CD14-positive monocyte (primary cell): ENCODE measurements at regions not wholly inside any gene's neighbourhood (a gene's known extent, or its start where the extent isn't known, plus 50 kb on each side); places are given as distances from the start of the nearest gene placed in this dataset.

Experiments used
- DNase-seq, 3 donors: peaks; one replicate each; pipeline ENCODE4 v3.0.0-alpha.2; 2011 to 2022
- H2AFZ ChIP-seq: 2 replicates; pipeline ENCODE4 v1.6.0; 2012; ENCODE audit warnings: mild to moderate bottlenecking, low read depth, low read length, inconsistent platforms; ENCODE audit not compliant: insufficient read depth, poor library complexity, severe bottlenecking
- H3K27ac ChIP-seq, 2 donors: 1 replicate in 1 of 2; 2 replicates in 1 of 2; pipeline ENCODE4 v1.5.1; 2012 to 2013; ENCODE audit warnings: low read length in 2 of 2, control low read depth in 1 of 2, inconsistent platforms in 1 of 2, low read depth in 1 of 2, mild to moderate bottlenecking in 1 of 2
- H3K27me3 ChIP-seq, 2 donors: one replicate each; pipeline versions ENCODE4 v1.6.0 to v1.6.1; 2011 to 2013; ENCODE audit warnings: low read length in 2 of 2; ENCODE audit not compliant: control insufficient read depth in 2 of 2, insufficient read depth in 2 of 2
- H3K36me3 ChIP-seq, 2 donors: replicated peaks in 1 of 2; 1 replicate in 1 of 2; 2 replicates in 1 of 2; pipeline versions ENCODE4 v1.5.1 to v1.6.1; 2012 to 2013; ENCODE audit warnings: low read length in 2 of 2, control low read depth in 1 of 2, inconsistent platforms in 1 of 2, mild to moderate bottlenecking in 1 of 2; ENCODE audit not compliant: insufficient read depth in 2 of 2, control insufficient read depth in 1 of 2
- H3K4me1 ChIP-seq, 2 donors: 1 replicate in 1 of 2; 2 replicates in 1 of 2; pipeline versions ENCODE4 v1.5.1 to v1.6.1; 2012 to 2013; ENCODE audit warnings: low read length in 2 of 2, control low read depth in 1 of 2, inconsistent platforms in 1 of 2, mild to moderate bottlenecking in 1 of 2, moderate library complexity in 1 of 2; ENCODE audit not compliant: insufficient read depth in 2 of 2, control insufficient read depth in 1 of 2
- H3K4me2 ChIP-seq: replicated peaks from 2 replicates; pipeline ENCODE3; 2012; ENCODE audit warnings: low read length, moderate library complexity, mild to moderate bottlenecking; ENCODE audit not compliant: poor library complexity, severe bottlenecking; ENCODE audit errors: extremely low read depth
- H3K4me3 ChIP-seq, 3 experiments: fragments of 200-600 bp in 1 of 3; sonication (generic) in 1 of 3; replicated peaks in 1 of 3; 1 replicate in 2 of 3; 2 replicates in 1 of 3; pipeline ENCODE4 v1.5.1; 2011 to 2013; ENCODE audit warnings: low read length in 3 of 3, mild to moderate bottlenecking in 3 of 3, control low read depth in 2 of 3, low read depth in 2 of 3, inconsistent platforms in 1 of 3, moderate library complexity in 1 of 3
- H3K79me2 ChIP-seq: 2 replicates; pipeline ENCODE4 v1.6.0; 2012; ENCODE audit warnings: mild to moderate bottlenecking, control low read depth, inconsistent platforms, low read length, moderate library complexity; ENCODE audit not compliant: insufficient read depth
- H3K9ac ChIP-seq: 2 replicates; pipeline ENCODE4 v1.6.0; 2017; ENCODE audit warnings: low read length, mild to moderate bottlenecking; ENCODE audit not compliant: insufficient read depth, poor library complexity, severe bottlenecking
- H3K9me3 ChIP-seq, 2 donors: replicated peaks in 1 of 2; 1 replicate in 1 of 2; 2 replicates in 1 of 2; pipeline versions ENCODE4 v1.5.1 to v1.6.1; 2012 to 2013; ENCODE audit warnings: low read length in 2 of 2, control low read depth in 1 of 2; ENCODE audit not compliant: control insufficient read depth in 1 of 2, insufficient read depth in 1 of 2
- H4K20me1 ChIP-seq: 2 replicates; pipeline ENCODE4 v1.6.0; 2012; ENCODE audit warnings: mild to moderate bottlenecking, low read length, control low read depth, moderate library complexity; ENCODE audit not compliant: insufficient read depth
- H3K27ac Mint-ChIP-seq, 7 donors: one replicate each; pipeline ENCODE4 v1.8.0; 2020; ENCODE audit warnings: mild to moderate bottlenecking in 7 of 7, mixed read lengths in 7 of 7, moderate library complexity in 6 of 7, inconsistent platforms in 2 of 7
- H3K27me3 Mint-ChIP-seq, 3 donors: one replicate each; pipeline ENCODE4 v1.8.0; 2021 to 2022; ENCODE audit warnings: low read depth in 3 of 3, mild to moderate bottlenecking in 3 of 3, mixed read lengths in 3 of 3, moderate library complexity in 3 of 3, inconsistent platforms in 1 of 3
- H3K36me3 Mint-ChIP-seq, 2 donors: one replicate each; pipeline ENCODE4 v1.8.0; 2020; ENCODE audit warnings: mixed read lengths in 2 of 2, inconsistent platforms in 1 of 2, mild to moderate bottlenecking in 1 of 2
- H3K4me1 Mint-ChIP-seq: one replicate; pipeline ENCODE4 v1.8.0; 2020; ENCODE audit warnings: mild to moderate bottlenecking, mixed read lengths
- H3K4me3 Mint-ChIP-seq, 2 donors: one replicate each; pipeline ENCODE4 v1.8.0; 2020; ENCODE audit warnings: mild to moderate bottlenecking in 2 of 2, mixed read lengths in 2 of 2, moderate library complexity in 1 of 2
- H3K9me3 Mint-ChIP-seq, 7 donors: one replicate each; pipeline ENCODE4 v1.8.0; 2020 to 2022; ENCODE audit warnings: mixed read lengths in 7 of 7, mild to moderate bottlenecking in 6 of 7, moderate library complexity in 6 of 7, inconsistent platforms in 2 of 7
- CTCF ChIP-seq: fragments of 200-600 bp; IDR thresholded peaks from one replicate; pipeline ENCODE4 v1.8.0; 2022; ENCODE audit warnings: antibody characterized with exemption, mild to moderate bottlenecking
- WGBS: methylation state at CpG from one replicate; pipeline ENCODE4 v1.1.5; 2013; ENCODE audit warnings: missing lambda C conversion rate; ENCODE audit not compliant: insufficient coverage; 5-methylcytosine and 5-hydroxymethylcytosine counted together
- intact Hi-C, 2 donors: fragments of 100-400 bp; cut with micrococcal nuclease; formaldehyde crosslinking; loops; one replicate each; pipeline versions ENCODE4 v1.15.0 to v1.15.1; 2023

- no peaks in the 10 kb centered on the region for H3K4me1 ChIP-seq
- Mint-ChIP-seq H3K27ac (no peak overlapping the region), H3K4me3 (no peak overlapping the region), H3K4me1 (no peaks in the 10 kb centered on the region), H3K9me3 (peaks cover 0 to 4% (median 0%) of the 10 kb centered on the region in 7 donors), H3K27me3 (no peaks in the 10 kb centered on the region), H3K36me3 (no peaks in the 10 kb centered on the region)
- no peaks in the 10 kb centered on the region for H3K9me3 ChIP-seq
- H4K20me1 ChIP-seq, result no peaks in the 10 kb centered on the region
- no peak overlapping the region for H3K27ac ChIP-seq
- H3K4me3 ChIP-seq, result no peak overlapping the region
- no peak overlapping the region for H3K9ac ChIP-seq
- DNase-seq, result no peak
- H3K27me3 ChIP-seq, result no peaks in the 10 kb centered on the region
- no peak for TF ChIP-seq CTCF
- WGBS, result no CpG with 5 or more reads among the region's 2 CpGs
- no peak overlapping the region for H3K4me2 ChIP-seq
- H3K36me3 ChIP-seq, result no peaks in the 10 kb centered on the region
- no peaks in the 10 kb centered on the region for H3K79me2 ChIP-seq
- intact Hi-C loops, result no loop called here
- H2AFZ ChIP-seq, result no peak overlapping the region
These were observed 466.3 kb upstream of the SETBP1 start for GRCh38 chr18:44214396-44214795.

- no peaks in the 10 kb centered on the region for H3K4me1 ChIP-seq
- H3K79me2 ChIP-seq, result no peaks in the 10 kb centered on the region
- no peaks in the 10 kb centered on the region for H3K36me3 ChIP-seq
- no peak for DNase-seq
- no peak overlapping the region for H3K4me3 ChIP-seq
- Mint-ChIP-seq H3K27me3 (no peaks in the 10 kb centered on the region), H3K9me3 (peaks cover 0 to 8% (median 0%) of the 10 kb centered on the region in 7 donors), H3K36me3 (no peaks in the 10 kb centered on the region), H3K4me1 (no peaks in the 10 kb centered on the region), H3K27ac (no peak overlapping the region), H3K4me3 (no peak overlapping the region)
- no peaks in the 10 kb centered on the region for H4K20me1 ChIP-seq
- no peak overlapping the region for H2AFZ ChIP-seq
- intact Hi-C loops, result no loop called here
- WGBS, result no CpG with 5 or more reads among the region's 1 CpG
- no peaks in the 10 kb centered on the region for H3K9me3 ChIP-seq
- H3K27ac ChIP-seq, result no peak overlapping the region
- no peak for TF ChIP-seq CTCF
- no peak overlapping the region for H3K9ac ChIP-seq
- H3K27me3 ChIP-seq, result no peaks in the 10 kb centered on the region
- H3K4me2 ChIP-seq, result no peak overlapping the region
These were observed 464.5 kb upstream of the SETBP1 start for GRCh38 chr18:44216169-44216568.
